H9 (cell line): ENCODE measurements at regions not wholly inside any gene's neighbourhood (a gene's known extent, or its start where the extent isn't known, plus 50 kb on each side); places are given as distances from the start of the nearest gene placed in this dataset.

Experiments
- DNase-seq: peaks from one replicate; pipeline ENCODE4 v3.0.0-alpha.2; 2017
- H2AFZ ChIP-seq: one replicate; pipeline ENCODE4 v1.6.1; 2013; ENCODE audit warnings: mild to moderate bottlenecking, low read length, control low read depth, moderate library complexity
- H2AK5ac ChIP-seq: 2 replicates; pipeline ENCODE4 v1.6.1; 2013; ENCODE audit warnings: low read length, control low read depth, mixed read lengths; ENCODE audit not compliant: insufficient read length
- H2BK120ac ChIP-seq: one replicate; pipeline ENCODE4 v1.6.1; 2013; ENCODE audit warnings: low read depth, mild to moderate bottlenecking, low read length, control low read depth, inconsistent platforms; ENCODE audit not compliant: poor library complexity, severe bottlenecking
- H2BK12ac ChIP-seq: 2 replicates; pipeline ENCODE4 v1.6.1; 2013; ENCODE audit warnings: low read length, control low read depth, mixed read lengths, low read depth; ENCODE audit not compliant: insufficient read length
- H2BK15ac ChIP-seq: 2 replicates; pipeline ENCODE4 v1.6.1; 2013; ENCODE audit warnings: low read depth, low read length, control low read depth
- H2BK20ac ChIP-seq: one replicate; pipeline ENCODE4 v1.6.1; 2013; ENCODE audit warnings: low read depth, mild to moderate bottlenecking, low read length, control low read depth, inconsistent platforms; ENCODE audit not compliant: poor library complexity, severe bottlenecking
- H2BK5ac ChIP-seq: 2 replicates; pipeline ENCODE4 v1.6.1; 2013; ENCODE audit warnings: low read length, control low read depth, mixed read lengths; ENCODE audit not compliant: insufficient read length
- H3K14ac ChIP-seq: 2 replicates; pipeline ENCODE4 v1.6.1; 2013; ENCODE audit warnings: low read length, control low read depth; ENCODE audit not compliant: insufficient read depth
- H3K18ac ChIP-seq: 2 replicates; pipeline ENCODE4 v1.6.1; 2013; ENCODE audit warnings: low read depth, mild to moderate bottlenecking, mixed read lengths, low read length, control low read depth; ENCODE audit not compliant: insufficient read length
- H3K23ac ChIP-seq: 2 replicates; pipeline ENCODE4 v1.6.1; 2013; ENCODE audit warnings: low read length, control low read depth, mixed read lengths, low read depth; ENCODE audit not compliant: insufficient read length
- H3K23me2 ChIP-seq: 2 replicates; pipeline ENCODE4 v1.6.1; 2013; ENCODE audit warnings: low read depth, mild to moderate bottlenecking, mixed read lengths, low read length, control low read depth; ENCODE audit not compliant: insufficient read length, poor library complexity, severe bottlenecking
- H3K27ac ChIP-seq: 2 replicates; pipeline ENCODE4 v1.5.1; 2013; ENCODE audit warnings: low read length, control low read depth, mixed read lengths, low read depth; ENCODE audit not compliant: insufficient read length
- H3K27me3 ChIP-seq: 2 replicates; pipeline ENCODE4 v1.6.1; 2013; ENCODE audit warnings: low read length, control low read depth, inconsistent platforms; ENCODE audit not compliant: insufficient read depth
- H3K4ac ChIP-seq: 2 replicates; pipeline ENCODE4 v1.6.1; 2013; ENCODE audit warnings: low read depth, mild to moderate bottlenecking, control low read depth, inconsistent platforms, low read length, moderate library complexity
- H3K4me1 ChIP-seq: 2 replicates; pipeline ENCODE4 v1.6.1; 2013; ENCODE audit warnings: low read length, control low read depth, inconsistent platforms; ENCODE audit not compliant: insufficient read depth
- H3K4me2 ChIP-seq: 2 replicates; pipeline ENCODE4 v1.6.1; 2013; ENCODE audit warnings: low read length, control low read depth, mixed read lengths; ENCODE audit not compliant: insufficient read length, insufficient read depth
- H3K56ac ChIP-seq: 2 replicates; pipeline ENCODE4 v1.6.1; 2013; ENCODE audit warnings: low read depth, mild to moderate bottlenecking, mixed read lengths, low read length, control low read depth; ENCODE audit not compliant: insufficient read length
- H3K79me1 ChIP-seq: 2 replicates; pipeline ENCODE4 v1.6.1; 2013; ENCODE audit warnings: low read depth, mild to moderate bottlenecking, moderate library complexity, low read length, control low read depth, inconsistent platforms; ENCODE audit not compliant: insufficient read depth, poor library complexity, severe bottlenecking
- H3K79me2 ChIP-seq: 2 replicates; pipeline ENCODE4 v1.6.1; 2013; ENCODE audit warnings: low read length, control low read depth, inconsistent platforms; ENCODE audit not compliant: insufficient read depth
- H3K9ac ChIP-seq: 2 replicates; pipeline ENCODE4 v1.6.1; 2013; ENCODE audit warnings: low read length, control low read depth, mixed read lengths; ENCODE audit not compliant: insufficient read length; ENCODE audit errors: extremely low read depth
- H3K9me3 ChIP-seq: one replicate; pipeline ENCODE4 v1.6.1; 2013; ENCODE audit warnings: low read depth, low read length, inconsistent platforms; ENCODE audit not compliant: control insufficient read depth
- H3T11ph ChIP-seq: one replicate; pipeline ENCODE4 v1.6.1; 2013; ENCODE audit warnings: mild to moderate bottlenecking, low read length, control low read depth, inconsistent platforms
- H4K20me1 ChIP-seq: one replicate; pipeline ENCODE4 v1.6.1; 2013; ENCODE audit not compliant: control insufficient read depth, insufficient read length, insufficient read depth
- H4K5ac ChIP-seq: 2 replicates; pipeline ENCODE4 v1.6.1; 2013; ENCODE audit warnings: low read depth, mild to moderate bottlenecking, mixed read lengths, low read length, control low read depth; ENCODE audit not compliant: insufficient read length
- H4K8ac ChIP-seq: replicated peaks from 2 replicates; pipeline ENCODE4 v1.6.1; 2013; ENCODE audit warnings: low read length, control low read depth, mixed read lengths, low read depth; ENCODE audit not compliant: insufficient read length
- H4K91ac ChIP-seq: 2 replicates; pipeline ENCODE4 v1.6.1; 2013; ENCODE audit warnings: low read depth, mild to moderate bottlenecking, moderate library complexity, mixed read lengths, low read length, control low read depth; ENCODE audit not compliant: insufficient read length
- H3K27ac Mint-ChIP-seq, 3 experiments: 2 replicates in 2 of 3; 3 replicates in 1 of 3; pipeline ENCODE4 v1.8.0; 2020 to 2021; ENCODE audit warnings: mixed read lengths in 3 of 3, mild to moderate bottlenecking in 1 of 3, moderate library complexity in 1 of 3
- H3K27me3 Mint-ChIP-seq: 2 replicates; pipeline ENCODE4 v1.8.0; 2021; ENCODE audit warnings: low read depth, mild to moderate bottlenecking, moderate library complexity, mixed read lengths
- H3K36me3 Mint-ChIP-seq, 3 experiments: 2 replicates in 2 of 3; 3 replicates in 1 of 3; pipeline ENCODE4 v1.8.0; 2020 to 2021; ENCODE audit warnings: low read depth in 3 of 3, mixed read lengths in 3 of 3; ENCODE audit not compliant: insufficient read depth in 1 of 3
- H3K4me1 Mint-ChIP-seq, 2 experiments: 2 replicates each; pipeline ENCODE4 v1.8.0; 2020; ENCODE audit warnings: mixed read lengths in 2 of 2
- H3K4me3 Mint-ChIP-seq, 2 experiments: 2 replicates in 1 of 2; 3 replicates in 1 of 2; pipeline ENCODE4 v1.8.0; 2020 to 2021; ENCODE audit warnings: mild to moderate bottlenecking in 2 of 2, mixed read lengths in 2 of 2, moderate library complexity in 1 of 2
- H3K9me3 Mint-ChIP-seq, 2 experiments: 2 replicates in 1 of 2; 3 replicates in 1 of 2; pipeline ENCODE4 v1.8.0; 2020; ENCODE audit warnings: mild to moderate bottlenecking in 2 of 2, mixed read lengths in 2 of 2, moderate library complexity in 1 of 2
- WGBS: extraction: QIAGEN DNeasy Blood & Tissue Kit; methylation state at CpG from one replicate; pipeline ENCODE4 v1.1.7; 2013; ENCODE audit warnings: missing lambda C conversion rate, low lambda C conversion rate, mixed read lengths; ENCODE audit not compliant: insufficient read length; ENCODE audit errors: extremely low coverage; 5-methylcytosine and 5-hydroxymethylcytosine counted together
- TF ChIP-seq, protein P1 (sequence below): fragments of 200-600 bp; sonication (generic); conservative IDR thresholded peaks from 3 replicates; pipeline ENCODE4 v1.8.0; 2021; ENCODE audit warnings: antibody characterized with exemption, mild to moderate bottlenecking

- no peak for DNase-seq
- H3T11ph ChIP-seq: no peak overlapping the region
- H3K27me3 Mint-ChIP-seq: no peaks in the 10 kb centered on the region
- H3K9ac ChIP-seq: no peak overlapping the region
- no peak overlapping the region for H4K8ac ChIP-seq
- no peak overlapping the region for H3K56ac ChIP-seq
- no peak overlapping the region for H4K5ac ChIP-seq
- no peaks in the 10 kb centered on the region for H3K4me1 ChIP-seq
- H3K23ac ChIP-seq: no peak overlapping the region
- H3K4me3 Mint-ChIP-seq: no peak overlapping the region
- no peak overlapping the region for H4K91ac ChIP-seq
- H3K27me3 ChIP-seq: no peaks in the 10 kb centered on the region
- no peaks in the 10 kb centered on the region for H3K23me2 ChIP-seq
- H3K4ac ChIP-seq: no peak overlapping the region
- no peak overlapping the region for H2BK20ac ChIP-seq
- TF ChIP-seq, protein P1, sequence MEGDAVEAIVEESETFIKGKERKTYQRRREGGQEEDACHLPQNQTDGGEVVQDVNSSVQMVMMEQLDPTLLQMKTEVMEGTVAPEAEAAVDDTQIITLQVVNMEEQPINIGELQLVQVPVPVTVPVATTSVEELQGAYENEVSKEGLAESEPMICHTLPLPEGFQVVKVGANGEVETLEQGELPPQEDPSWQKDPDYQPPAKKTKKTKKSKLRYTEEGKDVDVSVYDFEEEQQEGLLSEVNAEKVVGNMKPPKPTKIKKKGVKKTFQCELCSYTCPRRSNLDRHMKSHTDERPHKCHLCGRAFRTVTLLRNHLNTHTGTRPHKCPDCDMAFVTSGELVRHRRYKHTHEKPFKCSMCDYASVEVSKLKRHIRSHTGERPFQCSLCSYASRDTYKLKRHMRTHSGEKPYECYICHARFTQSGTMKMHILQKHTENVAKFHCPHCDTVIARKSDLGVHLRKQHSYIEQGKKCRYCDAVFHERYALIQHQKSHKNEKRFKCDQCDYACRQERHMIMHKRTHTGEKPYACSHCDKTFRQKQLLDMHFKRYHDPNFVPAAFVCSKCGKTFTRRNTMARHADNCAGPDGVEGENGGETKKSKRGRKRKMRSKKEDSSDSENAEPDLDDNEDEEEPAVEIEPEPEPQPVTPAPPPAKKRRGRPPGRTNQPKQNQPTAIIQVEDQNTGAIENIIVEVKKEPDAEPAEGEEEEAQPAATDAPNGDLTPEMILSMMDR: no peak
- H2BK120ac ChIP-seq: no peak overlapping the region
- H3K27ac Mint-ChIP-seq: no peak overlapping the region
- no peaks in the 10 kb centered on the region for H3K79me1 ChIP-seq
- no peaks in the 10 kb centered on the region for H4K20me1 ChIP-seq
- no CpG with 5 or more reads among the region's 2 CpGs for WGBS
- no peaks in the 10 kb centered on the region for H3K4me1 Mint-ChIP-seq
- no peaks in the 10 kb centered on the region for H3K9me3 ChIP-seq
- no peaks in the 10 kb centered on the region for H3K9me3 Mint-ChIP-seq
- no peak overlapping the region for H3K4me2 ChIP-seq
- H3K27ac ChIP-seq: no peak overlapping the region
- H3K14ac ChIP-seq: no peak overlapping the region
- H3K36me3 Mint-ChIP-seq: no peaks in the 10 kb centered on the region; a peak in 1 of 7 replicates
- no peak overlapping the region for H2AK5ac ChIP-seq
- no peak overlapping the region for H2AFZ ChIP-seq
- no peaks in the 10 kb centered on the region for H3K79me2 ChIP-seq
- H2BK12ac ChIP-seq: no peak overlapping the region
- no peak overlapping the region for H2BK5ac ChIP-seq
- H2BK15ac ChIP-seq: no peak overlapping the region
- H3K18ac ChIP-seq: no peak overlapping the region
Observed at GRCh38 chr18:60111525-60111924, 211.7 kb downstream of the PMAIP1 start.
